Gastroesophageal sphincter (tissue), 4 donors: ENCODE measurements at regions not wholly inside any gene's neighbourhood (a gene's known extent, or its start where the extent isn't known, plus 50 kb on each side); places are given as distances from the start of the nearest gene placed in this dataset.
"Not testable (repeated sequence)": the region's sequence is repeated elsewhere in the genome, so short reads cannot be mapped to it uniquely, and the experiment has no call there.

Experiments used
- ATAC-seq: fragments of 150-250 bp; one replicate; pipeline ENCODE4 v1.9.1; 2016; ENCODE audit warnings: mild to moderate bottlenecking, moderate library complexity
- H3K27ac ChIP-seq, 4 donors: fragments of 200-600 bp; sonication (generic) in 3 of 4; 1 replicate in 3 of 4; 2 replicates in 1 of 4; pipeline ENCODE4 v1.5.1; 2016 to 2019
- H3K27me3 ChIP-seq: fragments of 200-600 bp; sonication (generic); one replicate; pipeline ENCODE4 v1.5.1; 2019
- H3K36me3 ChIP-seq, 2 donors: fragments of 200-600 bp; sonication (generic); one replicate each; pipeline ENCODE4 v1.5.1; 2019; ENCODE audit warnings: control low read depth in 1 of 2
- H3K4me1 ChIP-seq, 3 donors: fragments of 200-600 bp; sonication (generic); 1 replicate in 2 of 3; 2 replicates in 1 of 3; pipeline ENCODE4 v1.5.1; 2016 to 2019; ENCODE audit warnings: control low read depth in 2 of 3
- H3K4me3 ChIP-seq, 2 donors: fragments of 200-600 bp; sonication (generic); one replicate each; pipeline ENCODE4 v1.5.1; 2019; ENCODE audit warnings: mild to moderate bottlenecking in 1 of 2, moderate library complexity in 1 of 2
- H3K9me3 ChIP-seq, 3 donors: fragments of 200-600 bp; sonication (generic); one replicate each; pipeline ENCODE4 v1.5.1; 2017 to 2019; ENCODE audit warnings: control low read depth in 2 of 3
- CTCF ChIP-seq, 4 experiments: fragments of 200-600 bp in 2 of 4; fragments of 450-650 bp in 2 of 4; sonication (generic) in 1 of 4; IDR thresholded peaks; one replicate each; pipeline ENCODE4 v1.5.1; 2017 to 2019; ENCODE audit warnings: antibody characterized with exemption in 4 of 4, mild to moderate bottlenecking in 2 of 4, moderate library complexity in 2 of 4
- EP300 ChIP-seq: sonication (generic); formaldehyde crosslinking; IDR thresholded peaks from one replicate; pipeline ENCODE4 v1.6.1; 2017; ENCODE audit warnings: antibody characterized with exemption, mild to moderate bottlenecking
- POLR2A ChIP-seq, 2 donors: fragments of 450-650 bp; IDR thresholded peaks; one replicate each; pipeline ENCODE4 v1.6.1; 2017; ENCODE audit warnings: antibody characterized with exemption in 2 of 2, mild to moderate bottlenecking in 2 of 2, moderate library complexity in 1 of 2
- POLR2AphosphoS5 ChIP-seq: sonication (generic); formaldehyde crosslinking; IDR thresholded peaks from one replicate; pipeline ENCODE4 v1.6.1; 2017; ENCODE audit warnings: antibody characterized with exemption
- WGBS, 2 donors: methylation state at CpG; one replicate each; pipeline ENCODE4 v1.1.5; 2018; ENCODE audit warnings: low coverage in 1 of 2; 5-methylcytosine and 5-hydroxymethylcytosine counted together

GRCh38 chr3:25911525-25912295 lies 121.8 kb downstream of the OXSM start:
- no peak overlapping the region for H3K27ac ChIP-seq
- peaks cover 0 to 11% (median 0%) of the 10 kb centered on the region in 3 donors for H3K4me1 ChIP-seq
- H3K36me3 ChIP-seq, result no peaks in the 10 kb centered on the region
- H3K9me3 ChIP-seq, result no peaks in the 10 kb centered on the region
- H3K27me3 ChIP-seq, result no peaks in the 10 kb centered on the region
- TF ChIP-seq EP300, result no peak
- TF ChIP-seq POLR2AphosphoS5, result no peak
- TF ChIP-seq POLR2A (IDR thresholded peaks at IDR 0.05), result no peak
- no peak for TF ChIP-seq CTCF (IDR thresholded peaks at IDR 0.05)
- no peak overlapping the region for H3K4me3 ChIP-seq
- 81 to 83% methylated on average over 6 to 7 of the region's 7 CpGs for WGBS, 2 donors
- no peak for ATAC-seq

GRCh38 chr3:25913179-25913578 lies 123.3 kb downstream of the OXSM start:
- Histone ChIP-seq H3K4me3 (no peak overlapping the region), H3K36me3 (no peaks in the 10 kb centered on the region), H3K27me3 (no peaks in the 10 kb centered on the region), H3K27ac (no peak overlapping the region), H3K9me3 (no peaks in the 10 kb centered on the region), H3K4me1 (no peaks in the 10 kb centered on the region)
- no peak for ATAC-seq
- TF ChIP-seq POLR2AphosphoS5, result no peak
- no peak for TF ChIP-seq EP300
- TF ChIP-seq POLR2A (IDR thresholded peaks at IDR 0.05), result no peak
- TF ChIP-seq CTCF (IDR thresholded peaks at IDR 0.05), result no peak

GRCh38 chr3:25915673-25916072 lies 125.8 kb downstream of the OXSM start:
- no peak overlapping the region for H3K27ac ChIP-seq
- WGBS, 2 donors, result 20 to 88% methylated on average over 1 to 2 of the region's 2 CpGs
- ATAC-seq, result no peak
- H3K36me3 ChIP-seq, result no peaks in the 10 kb centered on the region
- TF ChIP-seq POLR2AphosphoS5, result no peak
- TF ChIP-seq POLR2A (IDR thresholded peaks at IDR 0.05), result no peak
- no peak for TF ChIP-seq EP300
- TF ChIP-seq CTCF (IDR thresholded peaks at IDR 0.05), result no peak
- no peaks in the 10 kb centered on the region for H3K9me3 ChIP-seq
- H3K4me1 ChIP-seq, result no peaks in the 10 kb centered on the region
- no peak overlapping the region for H3K4me3 ChIP-seq
- H3K27me3 ChIP-seq, result no peaks in the 10 kb centered on the region

GRCh38 chr3:25916321-25916720 lies 126.4 kb downstream of the OXSM start:
- no peaks in the 10 kb centered on the region for H3K36me3 ChIP-seq
- H3K4me1 ChIP-seq, result no peaks in the 10 kb centered on the region
- no peaks in the 10 kb centered on the region for H3K27me3 ChIP-seq
- no peak for ATAC-seq
- no peak for TF ChIP-seq CTCF (IDR thresholded peaks at IDR 0.05)
- TF ChIP-seq EP300, result no peak
- no peak for TF ChIP-seq POLR2AphosphoS5
- no peak for TF ChIP-seq POLR2A (IDR thresholded peaks at IDR 0.05)
- 0 to 43% methylated on average over 1 of the region's 1 CpG for WGBS, 2 donors
- H3K4me3 ChIP-seq, result no peak overlapping the region
- no peak overlapping the region for H3K27ac ChIP-seq
- H3K9me3 ChIP-seq, result no peaks in the 10 kb centered on the region

- WGBS, 2 donors, result 100% methylated on average over 1 of the region's 6 CpGs; no CpG with 5 or more reads in 1 of the 2 donors
- not testable (repeated sequence) for H3K27ac ChIP-seq, H3K4me1 ChIP-seq
Measured at GRCh38 chr3:25931967-25932366, 142.1 kb downstream of the OXSM start.

More at GRCh38 chr3:25931967-25932366, 142.1 kb downstream of the OXSM start:
- not testable (repeated sequence) for H3K36me3 ChIP-seq, H3K4me3 ChIP-seq, H3K27me3 ChIP-seq, ATAC-seq
- peaks cover 0 to 39% (median 0%) of the 10 kb centered on the region in 3 donors for H3K9me3 ChIP-seq
